Fibroblast of villous mesenchyme (primary cell): ENCODE measurements at regions not wholly inside any gene's neighbourhood (a gene's known extent, or its start where the extent isn't known, plus 50 kb on each side); places are given as distances from the start of the nearest gene placed in this dataset. TPM values are rescaled to one million over a fixed set of nuclear protein-coding genes. Genes with fewer than 3 reads are reported as not detected.
A peak's percentile ranks its signal among the peaks of the same experiment; 100 is the strongest.

ENCODE experiments used
- DNase-seq: peaks from one replicate; pipeline ENCODE4 v3.0.0-alpha.2; 2010; ENCODE audit warnings: low read depth
- H3K4me3 ChIP-seq: 2 replicates; pipeline ENCODE4 v1.5.1; 2011; ENCODE audit warnings: low read depth, mild to moderate bottlenecking, low read length
- CTCF ChIP-seq: IDR thresholded peaks from 2 replicates; pipeline ENCODE4 v1.5.1; 2012; ENCODE audit warnings: low read depth, mild to moderate bottlenecking, low read length; ENCODE audit not compliant: insufficient read depth
- small RNA-seq: library from RNA; depleted of rRNA; stranded (forward); fragments of <200 nt; gene quantifications from one replicate; pipeline ENCODE3, GENCODE V24; 2012

- no peak overlapping the region for H3K4me3 ChIP-seq
- TF ChIP-seq CTCF = no peak
Measured at GRCh38 chr15:67998599-67999133, 55.4 kb upstream of the PIAS1 start.

GRCh38 chr15:67999320-68000100 is 54.6 kb upstream of the PIAS1 start:
- no peak for TF ChIP-seq CTCF
- H3K4me3 ChIP-seq = no peak overlapping the region
- DNase-seq = no peak

More at GRCh38 chr15:67998599-67999133, 55.4 kb upstream of the PIAS1 start:
- peak; percentile 66 for DNase-seq

- no peak for DNase-seq
- TF ChIP-seq CTCF = no peak
- H3K4me3 ChIP-seq = no peak overlapping the region
Measured at GRCh38 chr15:68000754-68001153, 53.4 kb upstream of the PIAS1 start.

- TF ChIP-seq CTCF = no peak
- DNase-seq = no peak
- no peak overlapping the region for H3K4me3 ChIP-seq
Measured at GRCh38 chr15:68001811-68002210, 52.3 kb upstream of the PIAS1 start.

- no peak overlapping the region for H3K4me3 ChIP-seq
Measured at GRCh38 chr15:68003297-68003696, 50.8 kb upstream of the PIAS1 start.

More at GRCh38 chr15:68003297-68003696, 50.8 kb upstream of the PIAS1 start:
- DNase-seq = no peak
- TF ChIP-seq CTCF = no peak

Small RNA genes in the stretch of these regions (small RNA-seq; reads per million reads assigned to genes)
- not detected for gene AC022254.1
